PC-9 (cell line): ENCODE measurements at regions not wholly inside any gene's neighbourhood (a gene's known extent, or its start where the extent isn't known, plus 50 kb on each side); places are given as distances from the start of the nearest gene placed in this dataset.

Experiments
- EZH2 ChIP-seq: fragments of 200-600 bp; sonication (generic); IDR thresholded peaks from 2 replicates; pipeline ENCODE4 v1.8.0; 2017; ENCODE audit warnings: antibody characterized with exemption, low read depth
- TF ChIP-seq, protein P1 (sequence below): fragments of 200-600 bp; sonication (generic); conservative IDR thresholded peaks from 2 replicates; pipeline ENCODE4 v1.6.1; 2017; ENCODE audit warnings: mixed run types, antibody characterized with exemption, mild to moderate bottlenecking, moderate library complexity

DNA sequence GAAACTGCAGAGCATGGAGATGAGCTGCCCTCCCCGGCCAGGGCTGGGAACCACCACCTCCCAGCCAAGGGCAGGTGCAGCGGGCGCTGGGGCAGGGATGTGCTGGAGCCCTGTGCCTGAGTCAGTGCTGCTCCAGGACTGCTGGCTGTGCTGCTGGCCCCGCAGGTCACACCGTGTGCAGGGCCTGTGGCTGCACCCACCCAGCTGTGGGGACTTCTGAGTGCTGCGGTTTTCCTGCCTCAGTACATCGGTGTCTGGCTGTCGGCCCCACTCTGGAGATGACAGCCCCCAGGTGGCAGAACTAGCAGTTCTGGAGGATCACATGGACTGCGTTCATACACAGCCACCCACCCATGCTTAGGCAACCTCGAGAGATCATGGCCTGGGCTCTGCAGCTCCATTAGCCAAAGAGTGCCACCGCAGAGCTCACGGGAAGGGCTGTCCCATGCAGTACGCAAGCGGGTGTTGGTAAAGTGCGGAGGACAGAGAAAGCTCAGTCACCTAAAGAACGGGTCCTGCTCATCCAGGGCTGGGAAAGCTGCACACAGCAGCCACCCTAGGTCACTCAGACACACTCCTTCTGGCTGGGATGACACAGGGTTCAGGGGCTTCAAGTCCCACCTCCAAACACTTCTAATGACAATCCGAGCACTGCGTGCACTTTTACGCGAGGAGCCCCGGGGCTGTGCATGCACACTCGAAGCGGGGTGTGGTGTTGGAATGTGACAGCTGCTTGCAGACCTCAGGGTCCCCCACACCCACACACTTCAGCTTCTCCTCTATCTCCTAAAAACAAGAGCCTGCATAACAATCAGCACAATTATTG is 198.1 kb upstream of the PPP2R2D start:
- TF ChIP-seq, protein P1, sequence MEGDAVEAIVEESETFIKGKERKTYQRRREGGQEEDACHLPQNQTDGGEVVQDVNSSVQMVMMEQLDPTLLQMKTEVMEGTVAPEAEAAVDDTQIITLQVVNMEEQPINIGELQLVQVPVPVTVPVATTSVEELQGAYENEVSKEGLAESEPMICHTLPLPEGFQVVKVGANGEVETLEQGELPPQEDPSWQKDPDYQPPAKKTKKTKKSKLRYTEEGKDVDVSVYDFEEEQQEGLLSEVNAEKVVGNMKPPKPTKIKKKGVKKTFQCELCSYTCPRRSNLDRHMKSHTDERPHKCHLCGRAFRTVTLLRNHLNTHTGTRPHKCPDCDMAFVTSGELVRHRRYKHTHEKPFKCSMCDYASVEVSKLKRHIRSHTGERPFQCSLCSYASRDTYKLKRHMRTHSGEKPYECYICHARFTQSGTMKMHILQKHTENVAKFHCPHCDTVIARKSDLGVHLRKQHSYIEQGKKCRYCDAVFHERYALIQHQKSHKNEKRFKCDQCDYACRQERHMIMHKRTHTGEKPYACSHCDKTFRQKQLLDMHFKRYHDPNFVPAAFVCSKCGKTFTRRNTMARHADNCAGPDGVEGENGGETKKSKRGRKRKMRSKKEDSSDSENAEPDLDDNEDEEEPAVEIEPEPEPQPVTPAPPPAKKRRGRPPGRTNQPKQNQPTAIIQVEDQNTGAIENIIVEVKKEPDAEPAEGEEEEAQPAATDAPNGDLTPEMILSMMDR: no peak
- no peak for TF ChIP-seq EZH2
